NOMO-1 (cell line): ENCODE measurements at regions not wholly inside any gene's neighbourhood (a gene's known extent, or its start where the extent isn't known, plus 50 kb on each side); places are given as distances from the start of the nearest gene placed in this dataset.
A peak's percentile ranks its signal among the peaks of the same experiment; 100 is the strongest.
"Not testable (repeated sequence)": the region's sequence is repeated elsewhere in the genome, so short reads cannot be mapped to it uniquely, and the experiment has no call there.

Experiments used
- DNase-seq, 2 experiments: peaks; one replicate each; lab custom pipeline; 2025; ENCODE audit not compliant: unreplicated experiment in 2 of 2; lab: John Stamatoyannopoulos, UW

- DNase-seq = no peak
These were observed 467.5 kb upstream of the ADGRB3 start for GRCh38 chr6:68167604-68168003.

- not testable (repeated sequence) for DNase-seq
These were observed 474.3 kb upstream of the ADGRB3 start for GRCh38 chr6:68160812-68161211.

DNA sequence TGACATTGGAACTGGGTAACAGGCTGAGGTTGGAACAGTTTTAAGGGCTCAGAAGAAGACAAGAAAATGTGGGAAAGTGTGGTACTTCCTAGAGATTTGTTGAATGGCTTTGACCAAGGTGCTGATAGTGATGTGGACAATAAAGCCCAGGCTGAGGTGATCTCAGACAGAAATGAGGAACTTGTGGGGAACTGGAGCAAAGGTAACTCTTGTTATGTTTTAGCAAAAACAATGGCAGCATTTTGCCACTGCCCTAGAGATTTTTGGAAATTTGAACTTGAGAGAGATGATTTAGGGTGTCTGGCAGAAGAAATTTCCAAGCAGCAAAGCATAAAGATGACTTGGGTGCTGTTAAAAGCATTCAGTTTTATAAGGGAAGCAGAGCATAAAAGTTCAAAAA, 474.7 kb upstream of the ADGRB3 start:
- DNase-seq = no peak

DNA sequence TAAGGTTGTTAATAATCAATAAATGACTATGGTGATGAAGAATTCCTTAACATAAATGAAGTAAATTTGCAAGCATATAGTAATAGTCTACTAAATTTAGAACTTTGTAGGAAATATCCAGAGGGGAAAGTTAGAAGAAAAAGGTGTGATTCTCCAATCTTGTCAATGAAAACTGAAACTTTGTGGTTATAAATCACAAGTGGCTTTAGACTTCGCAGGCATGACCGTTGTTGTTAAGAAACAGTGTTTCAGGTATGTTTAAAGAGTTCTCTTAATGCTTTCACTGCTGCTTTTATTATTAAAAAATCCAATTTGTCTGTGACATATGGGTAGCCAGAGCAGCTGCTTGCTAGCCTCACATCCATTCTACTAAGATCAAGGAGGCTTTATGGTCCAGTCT, 475.6 kb upstream of the ADGRB3 start:
- no peak for DNase-seq

- no peak for DNase-seq
These were observed 476.8 kb upstream of the ADGRB3 start for GRCh38 chr6:68158256-68158655.

GRCh38 chr6:68144667-68145066, 490.4 kb upstream of the ADGRB3 start:
- no peak for DNase-seq

DNA sequence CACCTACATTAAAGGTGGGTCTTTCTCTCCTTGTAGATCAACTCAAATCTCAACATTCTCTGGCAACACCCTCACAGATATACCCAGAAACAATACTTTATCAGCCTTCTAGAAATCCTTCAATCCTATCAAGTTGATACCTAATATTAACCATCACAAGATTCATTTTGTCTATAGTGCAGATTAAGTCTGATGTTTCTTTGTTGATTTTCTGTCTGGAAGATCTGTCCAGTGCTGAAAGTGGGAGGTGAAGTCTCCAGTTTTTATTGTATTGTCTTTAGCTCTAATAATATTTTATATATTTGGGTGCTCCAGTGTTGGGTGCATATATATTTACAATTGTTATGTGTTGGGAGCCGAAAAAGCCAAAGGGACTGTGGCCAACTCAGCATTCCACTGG, 493.9 kb upstream of the ADGRB3 start:
- no peak for DNase-seq

- no peak for DNase-seq
These were observed 496.0 kb upstream of the ADGRB3 start for GRCh38 chr6:68139130-68139529.

- DNase-seq = no peak
These were observed 500.3 kb upstream of the ADGRB3 start for GRCh38 chr6:68134796-68135195.

DNA sequence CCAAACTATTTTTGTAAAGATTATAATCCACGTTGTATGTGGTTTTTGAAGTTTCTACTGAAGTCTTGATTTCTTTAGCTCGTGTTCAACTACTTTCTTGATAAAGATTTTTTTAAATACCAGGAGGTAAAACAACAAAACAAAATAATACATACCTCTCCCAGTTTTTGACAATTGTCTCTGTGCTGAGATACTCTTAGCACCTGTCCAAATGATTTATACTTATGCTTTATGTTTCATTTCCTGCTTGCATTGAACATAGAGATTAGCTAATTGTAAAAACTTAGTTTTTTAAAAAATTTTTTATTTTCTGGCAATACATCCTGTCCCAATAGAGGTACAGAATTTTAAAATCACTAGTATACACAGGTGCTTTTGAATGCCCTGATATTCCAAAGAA, 506.9 kb upstream of the ADGRB3 start:
- DNase-seq = no peak

DNA sequence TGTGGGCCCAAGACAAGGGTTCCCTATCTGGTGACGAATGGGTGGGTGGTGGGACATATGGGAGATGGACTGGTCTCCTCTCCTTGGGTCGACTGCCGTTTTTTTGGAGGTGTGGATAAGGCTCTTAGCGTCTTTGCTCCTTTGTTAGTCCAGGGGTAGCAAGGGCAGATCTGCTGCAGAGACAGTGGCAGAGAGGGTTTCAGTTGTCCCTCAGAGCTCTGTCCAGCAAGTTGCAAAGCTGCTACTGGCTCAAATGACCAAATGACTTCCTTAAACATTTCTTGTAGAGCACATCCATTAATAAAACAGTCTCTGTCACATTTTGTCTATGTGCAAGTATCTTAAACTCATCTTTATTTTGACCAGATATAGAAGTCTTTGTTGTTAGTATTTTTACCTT, 508.0 kb upstream of the ADGRB3 start:
- DNase-seq = no peak

GRCh38 chr6:68126089-68126749, 508.9 kb upstream of the ADGRB3 start:
- DNase-seq = no peak

GRCh38 chr6:68122975-68123374, 512.1 kb upstream of the ADGRB3 start:
- not testable (repeated sequence) for DNase-seq

- no peak for DNase-seq
These were observed 513.0 kb upstream of the ADGRB3 start for GRCh38 chr6:68122032-68122431.

DNA sequence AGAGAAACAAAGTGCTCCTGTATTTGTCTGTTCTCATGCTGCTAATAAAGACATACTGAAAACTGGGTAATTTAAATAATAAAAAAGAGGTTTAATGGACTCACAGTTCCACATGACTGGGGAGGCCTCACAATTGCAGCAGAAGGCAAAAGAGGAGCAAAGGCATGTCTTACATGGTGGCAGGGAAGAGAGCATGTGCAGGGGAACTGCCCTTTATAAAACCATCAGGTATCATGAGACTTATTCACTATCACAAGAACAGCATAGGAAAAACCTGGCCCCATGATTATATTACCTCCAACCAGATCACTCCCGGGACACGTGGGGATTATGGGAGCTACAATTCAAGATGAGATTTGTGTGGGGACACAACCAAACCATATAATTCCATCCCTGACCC, 514.1 kb upstream of the ADGRB3 start:
- not testable (repeated sequence) for DNase-seq

- DNase-seq = no peak
These were observed 520.5 kb upstream of the ADGRB3 start for GRCh38 chr6:68114463-68115047.

DNA sequence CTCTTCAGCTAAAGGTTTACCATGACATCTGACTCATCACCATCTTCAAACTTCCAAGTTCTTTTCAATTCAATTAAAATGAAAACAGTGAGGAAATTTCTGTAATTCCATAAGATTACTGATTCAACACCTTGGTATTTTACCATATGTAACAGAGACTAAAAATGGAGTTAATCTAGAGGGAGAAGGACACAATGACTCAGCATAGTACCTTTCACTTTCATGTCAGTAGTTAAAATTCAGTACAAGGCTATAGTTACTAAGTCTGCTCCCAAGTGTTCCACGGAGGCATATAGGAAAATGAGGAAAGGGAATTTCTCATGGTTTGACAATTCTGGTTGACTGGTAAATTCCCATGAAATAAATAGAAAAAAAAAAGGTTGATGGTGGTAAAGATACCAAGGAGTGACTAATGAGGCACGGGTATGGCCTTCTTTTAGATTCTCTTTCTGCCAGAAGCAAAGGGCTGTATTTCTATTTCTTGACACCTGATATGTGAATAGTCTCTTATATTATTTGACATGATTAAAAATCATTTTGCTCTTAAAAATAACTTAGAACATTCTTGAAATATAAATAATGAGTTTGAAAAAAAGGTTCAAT, 526.7 kb upstream of the ADGRB3 start:
- DNase-seq = no peak

DNA sequence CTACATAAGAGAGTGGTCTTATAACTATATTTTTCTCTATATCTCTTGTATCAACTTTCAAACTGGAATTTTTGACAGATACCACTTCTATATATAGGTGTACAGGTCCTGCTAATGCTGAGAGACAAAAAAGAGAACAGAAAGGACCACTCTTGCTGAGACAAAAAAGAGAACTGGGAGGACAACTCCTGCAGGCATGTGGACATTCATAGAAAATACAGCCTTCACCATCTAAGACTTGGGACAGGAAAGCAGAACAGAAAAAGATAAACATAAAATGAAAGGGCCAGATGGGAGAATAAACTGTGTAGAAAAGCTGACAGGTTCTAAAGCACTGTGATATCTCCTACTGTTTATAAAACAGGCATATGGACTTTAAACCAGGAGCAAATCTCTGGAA, 541.0 kb upstream of the ADGRB3 start:
- peak; percentile 6 to 69 for DNase-seq

- DNase-seq = peak; percentile 31 to 82
These were observed 547.5 kb upstream of the ADGRB3 start for GRCh38 chr6:68087399-68088133.

DNA sequence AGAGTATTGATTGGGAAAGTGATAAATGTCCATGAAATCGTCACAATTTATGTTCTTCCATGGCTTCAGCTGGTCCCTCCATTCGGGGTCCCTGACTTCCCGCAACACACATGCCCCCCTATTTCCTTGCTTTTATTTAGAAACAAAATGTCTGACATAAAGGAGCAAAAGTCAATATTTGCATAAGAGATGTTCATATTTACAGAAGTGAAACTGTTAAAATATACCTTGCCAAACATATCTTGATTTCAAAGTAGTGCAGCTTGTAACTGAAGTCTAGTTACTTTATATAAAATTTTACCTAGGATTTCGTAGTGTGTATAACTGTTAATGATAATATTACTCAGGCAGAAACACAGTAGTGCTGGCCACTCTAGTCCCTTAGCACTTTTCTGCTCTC, 548.9 kb upstream of the ADGRB3 start:
- DNase-seq = peak in 1 of 2 experiments; percentile 6

DNA sequence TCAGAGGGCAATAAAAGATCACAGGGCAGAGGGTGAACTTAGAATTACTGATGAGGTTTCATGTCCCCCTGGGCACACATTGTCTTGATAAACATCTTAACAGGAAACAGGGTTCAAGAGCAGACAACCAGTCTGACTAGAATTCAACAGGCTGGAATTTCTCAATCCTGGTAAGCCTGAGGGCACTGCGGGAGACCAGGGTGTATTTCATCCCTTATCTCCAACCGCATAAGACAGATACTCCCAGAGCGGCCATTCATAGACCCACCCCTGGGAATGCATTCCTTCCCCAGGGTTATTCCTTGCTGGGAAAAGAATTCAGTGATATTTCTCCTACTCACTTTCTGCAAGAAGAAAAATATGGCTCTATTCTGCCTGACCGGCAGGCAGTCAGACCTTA, 549.5 kb upstream of the ADGRB3 start:
- DNase-seq = not testable (repeated sequence)

DNA sequence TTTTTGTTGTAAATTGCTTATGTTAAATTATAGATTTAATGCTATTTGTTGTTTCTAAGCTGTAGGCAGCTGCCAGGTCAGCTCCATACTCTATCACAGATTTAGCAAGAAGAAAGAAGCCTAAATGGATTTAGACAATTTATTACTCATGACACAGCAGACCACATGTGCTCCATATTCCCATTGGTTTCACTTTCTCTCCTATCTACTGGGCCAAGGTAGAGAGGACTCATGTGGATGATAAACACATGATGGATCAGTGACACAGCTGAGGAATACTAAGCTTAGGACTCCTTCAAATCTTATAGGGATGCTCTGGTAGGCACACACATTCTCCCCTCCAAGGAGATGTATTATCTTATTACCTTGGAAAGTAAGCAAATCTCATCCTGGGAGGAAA, 553.0 kb upstream of the ADGRB3 start:
- DNase-seq = no peak
